ENCODE measurements at regions not wholly inside any gene's neighbourhood (a gene's known extent, or its start where the extent isn't known, plus 50 kb on each side); places are given as distances from the start of the nearest gene placed in this dataset.

GRCh38 chr11:44397586-44398178, 87.7 kb upstream of the ALX4 start:
- H3K27ac ChIP-seq (ENCODE audit: low read depth, low read length), result no peak overlapping the region
- TF ChIP-seq EZH2 (IDR thresholded peaks at IDR 0.05; ENCODE audit: insufficient read depth, low read length) (no peak), CTCF (IDR thresholded peaks at IDR 0.05; ENCODE audit: insufficient read depth, low read depth, low read length) (no peak)
- H2AFZ ChIP-seq (ENCODE audit: low read depth, low read length), result no peak overlapping the region
- H3K4me3 ChIP-seq (ENCODE audit: insufficient read depth, low read depth, low read length), result no peak overlapping the region
- Mint-ChIP-seq H3K9me3 (ENCODE audit: unreplicated experiment) (peaks cover 24% of the 10 kb centered on the region), H3K4me3 (ENCODE audit: unreplicated experiment) (no peak overlapping the region), H3K27me3 (ENCODE audit: low read depth, unreplicated experiment) (peaks cover 45% of the 10 kb centered on the region), H3K36me3 (ENCODE audit: low read depth, unreplicated experiment) (peaks cover 2% of the 10 kb centered on the region), H3K4me1 (ENCODE audit: low read depth, unreplicated experiment) (no peaks in the 10 kb centered on the region), H3K27ac (ENCODE audit: unreplicated experiment) (no peak overlapping the region)
- no peak overlapping the region for H3K4me2 ChIP-seq (ENCODE audit: low read length)
- H3K36me3 ChIP-seq (ENCODE audit: insufficient read depth, low read length), result no peaks in the 10 kb centered on the region
- H3K27me3 ChIP-seq (ENCODE audit: insufficient read depth, low read length), result peaks cover 8% of the 10 kb centered on the region
- no peak overlapping the region for H3K9ac ChIP-seq (ENCODE audit: low read length)
- no peaks in the 10 kb centered on the region for H3K9me3 ChIP-seq (ENCODE audit: insufficient read depth, low read depth, low read length)
- H3K4me1 ChIP-seq (ENCODE audit: insufficient read depth, low read length), result no peaks in the 10 kb centered on the region
- DNase-seq (ENCODE audit: low read depth), result no peak
- FAIRE-seq, result no peak
- H3K79me2 ChIP-seq (ENCODE audit: insufficient read depth, low read length), result no peaks in the 10 kb centered on the region
- no peaks in the 10 kb centered on the region for H4K20me1 ChIP-seq (ENCODE audit: insufficient read depth, low read length)

- Mint-ChIP-seq H3K4me1 (ENCODE audit: low read depth, unreplicated experiment) (no peaks in the 10 kb centered on the region), H3K27me3 (ENCODE audit: low read depth, unreplicated experiment) (peaks cover 46% of the 10 kb centered on the region), H3K4me3 (ENCODE audit: unreplicated experiment) (no peak overlapping the region), H3K27ac (ENCODE audit: unreplicated experiment) (no peak overlapping the region), H3K36me3 (ENCODE audit: low read depth, unreplicated experiment) (peaks cover 2% of the 10 kb centered on the region), H3K9me3 (ENCODE audit: unreplicated experiment) (peaks cover 18% of the 10 kb centered on the region)
- H3K36me3 ChIP-seq (ENCODE audit: insufficient read depth, low read length), result no peaks in the 10 kb centered on the region
- DNase-seq (ENCODE audit: low read depth) (no peak), FAIRE-seq (no peak)
- no peaks in the 10 kb centered on the region for H3K79me2 ChIP-seq (ENCODE audit: insufficient read depth, low read length)
- H3K27me3 ChIP-seq (ENCODE audit: insufficient read depth, low read length), result peaks cover 8% of the 10 kb centered on the region
- H2AFZ ChIP-seq (ENCODE audit: low read depth, low read length), result no peak overlapping the region
- H3K9me3 ChIP-seq (ENCODE audit: insufficient read depth, low read depth, low read length), result no peaks in the 10 kb centered on the region
- no peak overlapping the region for H3K9ac ChIP-seq (ENCODE audit: low read length)
- no peak overlapping the region for H3K27ac ChIP-seq (ENCODE audit: low read depth, low read length)
- no peaks in the 10 kb centered on the region for H4K20me1 ChIP-seq (ENCODE audit: insufficient read depth, low read length)
- no peaks in the 10 kb centered on the region for H3K4me1 ChIP-seq (ENCODE audit: insufficient read depth, low read length)
- H3K4me2 ChIP-seq (ENCODE audit: low read length), result no peak overlapping the region
- TF ChIP-seq EZH2 (IDR thresholded peaks at IDR 0.05; ENCODE audit: insufficient read depth, low read length) (no peak), CTCF (IDR thresholded peaks at IDR 0.05; ENCODE audit: insufficient read depth, low read depth, low read length) (no peak)
- H3K4me3 ChIP-seq (ENCODE audit: insufficient read depth, low read depth, low read length), result no peak overlapping the region
These were observed 88.5 kb upstream of the ALX4 start for GRCh38 chr11:44398266-44399030.

- TF ChIP-seq EZH2 (IDR thresholded peaks at IDR 0.05; ENCODE audit: insufficient read depth, low read length), result no peak
- no peak for TF ChIP-seq CTCF (IDR thresholded peaks at IDR 0.05; ENCODE audit: insufficient read depth, low read depth, low read length)
- peaks cover 2% of the 10 kb centered on the region for H3K36me3 Mint-ChIP-seq (ENCODE audit: low read depth, unreplicated experiment)
These were observed 90.0 kb upstream of the ALX4 start for GRCh38 chr11:44399968-44400367.

More at GRCh38 chr11:44399968-44400367, 90.0 kb upstream of the ALX4 start:
- peaks cover 12% of the 10 kb centered on the region for H3K27me3 ChIP-seq (ENCODE audit: insufficient read depth, low read length)
- H3K9ac ChIP-seq (ENCODE audit: low read length), result no peak overlapping the region
- no peaks in the 10 kb centered on the region for H3K79me2 ChIP-seq (ENCODE audit: insufficient read depth, low read length)
- Mint-ChIP-seq H3K4me3 (ENCODE audit: unreplicated experiment) (no peak overlapping the region), H3K9me3 (ENCODE audit: unreplicated experiment) (peaks cover 6% of the 10 kb centered on the region), H3K27me3 (ENCODE audit: low read depth, unreplicated experiment) (peaks cover 49% of the 10 kb centered on the region), H3K4me1 (ENCODE audit: low read depth, unreplicated experiment) (no peaks in the 10 kb centered on the region), H3K27ac (ENCODE audit: unreplicated experiment) (no peak overlapping the region)
- H3K36me3 ChIP-seq (ENCODE audit: insufficient read depth, low read length), result no peaks in the 10 kb centered on the region
- H2AFZ ChIP-seq (ENCODE audit: low read depth, low read length), result no peak overlapping the region
- no peak for DNase-seq (ENCODE audit: low read depth)
- no peak overlapping the region for H3K4me2 ChIP-seq (ENCODE audit: low read length)
- no peak overlapping the region for H3K4me3 ChIP-seq (ENCODE audit: insufficient read depth, low read depth, low read length)
- no peaks in the 10 kb centered on the region for H3K9me3 ChIP-seq (ENCODE audit: insufficient read depth, low read depth, low read length)
- H3K27ac ChIP-seq (ENCODE audit: low read depth, low read length), result no peak overlapping the region
- no peaks in the 10 kb centered on the region for H3K4me1 ChIP-seq (ENCODE audit: insufficient read depth, low read length)
- no peaks in the 10 kb centered on the region for H4K20me1 ChIP-seq (ENCODE audit: insufficient read depth, low read length)
- no peak for FAIRE-seq

Data from astrocyte (in vitro differentiated cells and primary cell).